ENCODE measurements at regions not wholly inside any gene's neighbourhood (a gene's known extent, or its start where the extent isn't known, plus 50 kb on each side); places are given as distances from the start of the nearest gene placed in this dataset.

DNA sequence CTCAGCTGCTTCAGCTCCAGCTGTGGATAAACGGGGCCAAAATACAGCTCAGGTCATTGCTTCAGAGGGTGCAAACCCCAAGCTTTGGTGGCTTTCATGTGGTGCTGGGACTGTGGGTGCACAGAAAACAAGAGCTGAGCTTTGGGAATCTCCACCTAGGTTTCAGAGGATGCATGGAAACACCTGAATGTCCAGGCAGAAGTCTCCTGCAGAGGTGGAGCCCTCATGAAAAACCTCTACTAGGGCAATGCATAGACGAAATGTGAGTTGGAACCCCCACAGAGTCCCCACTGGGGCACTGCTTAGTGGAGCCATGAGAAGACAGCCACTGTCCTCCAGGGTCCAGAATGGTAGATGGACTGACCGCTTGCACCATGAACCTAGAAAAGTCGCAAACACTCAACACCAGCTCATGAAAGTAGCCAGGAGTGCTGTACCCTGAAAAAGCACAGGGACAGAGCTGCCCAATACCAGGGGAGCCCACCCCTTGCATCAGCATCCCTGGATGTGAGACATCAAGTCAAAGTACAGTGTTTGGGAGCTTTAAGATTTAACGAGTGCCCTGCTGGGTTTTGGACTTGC lies 147.9 kb upstream of the SOX11 start:
- no peaks in the 10 kb centered on the region for H4K20me1 ChIP-seq (ENCODE audit: insufficient read depth, low read length)
- DNase-seq (ENCODE audit: insufficient read length, low spot score, missing footprints) = no peak
- no peak overlapping the region for H3K4me2 ChIP-seq (ENCODE audit: insufficient read depth, low read length)
- TF ChIP-seq, protein P1, sequence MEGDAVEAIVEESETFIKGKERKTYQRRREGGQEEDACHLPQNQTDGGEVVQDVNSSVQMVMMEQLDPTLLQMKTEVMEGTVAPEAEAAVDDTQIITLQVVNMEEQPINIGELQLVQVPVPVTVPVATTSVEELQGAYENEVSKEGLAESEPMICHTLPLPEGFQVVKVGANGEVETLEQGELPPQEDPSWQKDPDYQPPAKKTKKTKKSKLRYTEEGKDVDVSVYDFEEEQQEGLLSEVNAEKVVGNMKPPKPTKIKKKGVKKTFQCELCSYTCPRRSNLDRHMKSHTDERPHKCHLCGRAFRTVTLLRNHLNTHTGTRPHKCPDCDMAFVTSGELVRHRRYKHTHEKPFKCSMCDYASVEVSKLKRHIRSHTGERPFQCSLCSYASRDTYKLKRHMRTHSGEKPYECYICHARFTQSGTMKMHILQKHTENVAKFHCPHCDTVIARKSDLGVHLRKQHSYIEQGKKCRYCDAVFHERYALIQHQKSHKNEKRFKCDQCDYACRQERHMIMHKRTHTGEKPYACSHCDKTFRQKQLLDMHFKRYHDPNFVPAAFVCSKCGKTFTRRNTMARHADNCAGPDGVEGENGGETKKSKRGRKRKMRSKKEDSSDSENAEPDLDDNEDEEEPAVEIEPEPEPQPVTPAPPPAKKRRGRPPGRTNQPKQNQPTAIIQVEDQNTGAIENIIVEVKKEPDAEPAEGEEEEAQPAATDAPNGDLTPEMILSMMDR (IDR thresholded peaks at IDR 0.05; ENCODE audit: extremely low read depth, low read depth, low read length) = no peak
- no peaks in the 10 kb centered on the region for H3K4me1 ChIP-seq (ENCODE audit: insufficient read depth, low read length)
- no peaks in the 10 kb centered on the region for H3K27me3 ChIP-seq (ENCODE audit: insufficient read depth, low read length)
- H3K9me3 ChIP-seq (ENCODE audit: low read depth, low read length) = no peaks in the 10 kb centered on the region
- H3K79me2 ChIP-seq (ENCODE audit: insufficient read depth, low read length) = no peaks in the 10 kb centered on the region
- no peak overlapping the region for H2AFZ ChIP-seq (ENCODE audit: low read length)
- H3K36me3 ChIP-seq (ENCODE audit: insufficient read depth, low read length) = no peaks in the 10 kb centered on the region
- no peak overlapping the region for H3K27ac ChIP-seq (ENCODE audit: low read depth, low read length)
- no peak overlapping the region for H3K4me3 ChIP-seq (ENCODE audit: insufficient read depth, low read length)

DNA sequence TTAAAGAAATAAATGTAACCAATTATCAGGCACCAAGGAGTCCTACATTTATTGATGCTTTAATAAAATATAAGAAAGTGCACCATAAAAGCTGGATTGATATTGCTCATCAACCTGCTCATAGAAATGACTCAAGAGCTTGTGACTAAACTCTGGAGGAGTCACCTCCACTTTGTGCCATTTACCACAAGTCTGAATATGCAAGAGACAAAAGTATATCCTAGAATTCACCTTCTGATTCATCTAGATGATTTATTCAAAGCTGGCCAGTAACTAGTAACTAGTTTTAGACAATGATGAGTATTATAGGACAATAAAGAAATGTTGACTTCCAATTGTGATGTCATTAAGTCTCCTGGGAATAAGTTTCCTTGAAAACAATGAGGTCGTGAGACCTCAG lies 146.0 kb upstream of the SOX11 start:
- Histone ChIP-seq H3K27me3 (ENCODE audit: insufficient read depth, low read length) (no peaks in the 10 kb centered on the region), H3K4me3 (ENCODE audit: insufficient read depth, low read length) (no peak overlapping the region), H3K36me3 (ENCODE audit: insufficient read depth, low read length) (no peaks in the 10 kb centered on the region), H4K20me1 (ENCODE audit: insufficient read depth, low read length) (no peaks in the 10 kb centered on the region), H3K79me2 (ENCODE audit: insufficient read depth, low read length) (no peaks in the 10 kb centered on the region), H3K4me1 (ENCODE audit: insufficient read depth, low read length) (no peaks in the 10 kb centered on the region), H3K4me2 (ENCODE audit: insufficient read depth, low read length) (no peak overlapping the region), H3K27ac (ENCODE audit: low read depth, low read length) (no peak overlapping the region), H2AFZ (ENCODE audit: low read length) (no peak overlapping the region), H3K9me3 (ENCODE audit: low read depth, low read length) (no peaks in the 10 kb centered on the region)
- TF ChIP-seq, protein P1 (IDR thresholded peaks at IDR 0.05; ENCODE audit: extremely low read depth, low read depth, low read length) = no peak
- DNase-seq (ENCODE audit: insufficient read length, low spot score, missing footprints) = no peak

DNA sequence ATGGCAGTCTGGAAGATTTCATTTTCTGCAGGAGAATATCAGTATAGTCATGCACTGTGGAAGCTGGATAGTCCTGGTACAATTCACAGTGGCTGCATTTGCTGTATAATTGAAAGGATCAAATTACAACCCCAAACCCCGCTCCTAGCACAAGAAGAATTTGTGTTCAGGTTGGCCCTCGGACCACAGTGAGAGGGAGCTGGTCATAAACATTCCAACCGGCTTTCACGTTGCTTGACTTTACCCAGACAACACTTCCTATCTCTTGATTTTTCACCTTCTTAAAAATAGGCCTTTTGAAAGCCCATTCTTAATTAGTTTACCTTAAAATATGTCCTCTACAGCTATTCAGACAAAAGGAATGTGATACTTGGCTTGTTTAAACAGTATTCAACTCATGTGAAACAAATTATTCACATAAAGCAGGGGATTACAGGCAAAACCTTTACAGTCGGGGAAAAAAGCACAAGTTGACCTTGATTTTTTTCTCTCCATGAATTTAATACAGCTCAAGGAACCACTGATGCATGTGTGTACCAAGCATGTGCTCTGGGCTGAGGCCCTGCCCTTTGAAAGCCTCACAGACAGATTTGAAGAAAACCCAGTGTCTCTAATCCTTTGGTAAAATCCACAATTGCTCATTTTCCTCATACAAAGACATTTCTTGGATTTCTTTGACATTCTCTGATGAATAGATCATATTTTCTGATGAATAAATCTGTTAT lies 143.0 kb upstream of the SOX11 start:
- H2AFZ ChIP-seq (ENCODE audit: low read length) = no peak overlapping the region
- H3K27ac ChIP-seq (ENCODE audit: low read depth, low read length) = no peak overlapping the region
- no peaks in the 10 kb centered on the region for H3K79me2 ChIP-seq (ENCODE audit: insufficient read depth, low read length)
- H3K27me3 ChIP-seq (ENCODE audit: insufficient read depth, low read length) = no peaks in the 10 kb centered on the region
- no peaks in the 10 kb centered on the region for H3K36me3 ChIP-seq (ENCODE audit: insufficient read depth, low read length)
- TF ChIP-seq, protein P1 (IDR thresholded peaks at IDR 0.05; ENCODE audit: extremely low read depth, low read depth, low read length) = no peak
- no peak overlapping the region for H3K4me2 ChIP-seq (ENCODE audit: insufficient read depth, low read length)
- H3K4me1 ChIP-seq (ENCODE audit: insufficient read depth, low read length) = no peaks in the 10 kb centered on the region
- no peak for DNase-seq (ENCODE audit: insufficient read length, low spot score, missing footprints)
- H4K20me1 ChIP-seq (ENCODE audit: insufficient read depth, low read length) = no peaks in the 10 kb centered on the region
- peaks cover 3% of the 10 kb centered on the region for H3K9me3 ChIP-seq (ENCODE audit: low read depth, low read length)
- H3K4me3 ChIP-seq (ENCODE audit: insufficient read depth, low read length) = no peak overlapping the region

DNA sequence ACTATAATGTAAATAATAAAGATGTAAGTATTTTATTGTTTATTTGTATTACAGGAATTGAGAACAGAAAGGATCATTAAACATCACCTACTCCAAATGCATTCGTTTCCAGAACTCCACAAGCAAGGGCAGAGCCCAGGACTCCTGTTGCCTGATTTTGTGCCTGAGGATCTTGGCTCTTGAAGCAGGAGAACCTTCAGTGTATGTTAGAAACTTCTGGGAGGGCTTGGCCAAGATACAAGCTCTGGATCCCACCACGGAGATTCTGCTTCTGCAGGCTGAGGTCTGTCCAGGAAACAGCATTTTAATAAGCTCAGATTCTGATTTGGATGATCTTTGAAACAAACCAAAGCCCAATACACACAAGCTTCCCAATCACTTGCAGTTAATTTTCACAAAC lies 142.4 kb upstream of the SOX11 start:
- Histone ChIP-seq H4K20me1 (ENCODE audit: insufficient read depth, low read length) (no peaks in the 10 kb centered on the region), H3K4me2 (ENCODE audit: insufficient read depth, low read length) (no peak overlapping the region), H3K9me3 (ENCODE audit: low read depth, low read length) (peaks cover 3% of the 10 kb centered on the region), H2AFZ (ENCODE audit: low read length) (no peak overlapping the region), H3K79me2 (ENCODE audit: insufficient read depth, low read length) (no peaks in the 10 kb centered on the region), H3K27ac (ENCODE audit: low read depth, low read length) (no peak overlapping the region), H3K4me1 (ENCODE audit: insufficient read depth, low read length) (no peaks in the 10 kb centered on the region), H3K4me3 (ENCODE audit: insufficient read depth, low read length) (no peak overlapping the region), H3K36me3 (ENCODE audit: insufficient read depth, low read length) (no peaks in the 10 kb centered on the region), H3K27me3 (ENCODE audit: insufficient read depth, low read length) (no peaks in the 10 kb centered on the region)
- DNase-seq (ENCODE audit: insufficient read length, low spot score, missing footprints) = no peak
- TF ChIP-seq, protein P1 (IDR thresholded peaks at IDR 0.05; ENCODE audit: extremely low read depth, low read depth, low read length) = no peak
